Activated CD8-positive, alpha-beta memory T cell treated with anti-CD3 and anti-CD28 coated beads for 24 hours (primary cell): ENCODE measurements at regions not wholly inside any gene's neighbourhood (a gene's known extent, or its start where the extent isn't known, plus 50 kb on each side); places are given as distances from the start of the nearest gene placed in this dataset.

Experiments
- DNase-seq: peaks from one replicate; pipeline ENCODE4 v3.0.0-alpha.2; 2020

DNA sequence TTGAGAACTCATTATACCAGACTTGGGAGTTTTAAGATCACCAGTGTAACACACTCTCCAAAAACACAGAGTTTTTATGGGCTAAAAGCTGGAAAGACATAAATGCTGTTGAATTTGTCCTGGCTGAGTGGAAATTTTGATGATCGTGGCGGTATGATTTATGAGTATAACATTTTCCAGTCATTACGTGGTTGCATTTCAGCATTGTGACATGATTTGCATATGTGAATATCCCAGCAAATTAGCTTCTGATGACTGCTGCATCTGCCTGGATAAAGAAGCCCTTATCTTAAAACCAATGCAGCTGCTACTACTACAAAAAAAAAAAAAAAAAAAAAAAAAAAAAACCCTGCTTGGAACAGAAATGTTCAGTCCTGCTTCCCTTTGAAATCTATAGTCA lies 850.9 kb downstream of the TFAP2A start:
- no peak for DNase-seq

DNA sequence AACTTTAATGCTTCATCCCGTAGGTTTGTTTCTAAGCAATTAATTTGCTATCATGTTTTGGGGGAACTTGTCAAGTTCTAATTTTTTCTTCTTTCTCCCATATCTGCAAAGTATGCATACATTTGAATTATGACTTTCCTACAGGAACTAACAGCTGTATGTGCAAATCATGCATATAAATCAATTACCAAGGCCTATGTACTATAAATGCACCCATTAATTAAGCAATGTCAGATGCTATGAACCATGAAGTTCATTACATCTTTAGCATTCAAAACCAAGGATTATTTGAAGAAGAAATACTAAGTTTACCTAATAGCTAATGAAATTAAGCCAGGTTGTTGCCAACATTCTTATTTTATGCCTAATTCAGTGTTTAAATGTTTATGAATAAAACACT lies 851.3 kb downstream of the TFAP2A start:
- no peak for DNase-seq

DNA sequence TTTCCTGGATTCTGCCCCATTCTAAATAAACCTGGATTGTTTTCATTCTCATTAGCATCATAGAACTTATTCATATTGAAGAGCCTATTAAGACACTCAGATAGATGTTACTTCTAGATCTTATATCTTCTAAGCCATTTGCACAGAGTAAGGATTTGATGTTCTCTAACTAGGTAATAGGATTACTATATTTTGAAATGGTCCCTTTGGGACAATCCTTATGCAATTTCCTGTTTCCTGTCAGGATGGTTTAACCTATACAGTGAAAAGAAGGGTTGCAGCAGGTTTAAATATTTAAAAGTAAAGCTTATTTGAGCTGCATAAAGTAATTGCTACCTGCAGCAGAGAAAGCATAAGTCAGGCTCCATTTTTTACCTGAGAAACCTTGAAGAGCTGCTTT lies 860.1 kb downstream of the TFAP2A start:
- DNase-seq = no peak

DNA sequence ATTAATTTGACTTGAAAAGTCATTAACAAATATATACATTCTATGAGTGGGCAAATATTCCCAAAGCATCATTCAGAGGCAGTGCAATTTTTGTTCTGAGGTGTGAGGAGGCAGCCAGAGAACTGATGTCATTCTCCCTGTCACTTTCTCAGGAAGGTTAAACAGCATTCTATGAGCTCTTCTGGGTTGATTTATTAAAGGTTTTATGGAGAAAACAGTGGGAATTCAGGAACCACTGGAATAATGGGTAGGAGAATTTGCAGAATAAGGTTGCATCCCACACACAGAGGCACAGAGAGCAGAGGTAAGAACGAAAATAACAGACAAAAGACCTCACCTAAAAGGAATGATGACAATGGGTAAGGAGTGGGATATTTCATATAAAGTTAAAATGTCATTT lies 860.6 kb downstream of the TFAP2A start:
- DNase-seq = no peak

DNA sequence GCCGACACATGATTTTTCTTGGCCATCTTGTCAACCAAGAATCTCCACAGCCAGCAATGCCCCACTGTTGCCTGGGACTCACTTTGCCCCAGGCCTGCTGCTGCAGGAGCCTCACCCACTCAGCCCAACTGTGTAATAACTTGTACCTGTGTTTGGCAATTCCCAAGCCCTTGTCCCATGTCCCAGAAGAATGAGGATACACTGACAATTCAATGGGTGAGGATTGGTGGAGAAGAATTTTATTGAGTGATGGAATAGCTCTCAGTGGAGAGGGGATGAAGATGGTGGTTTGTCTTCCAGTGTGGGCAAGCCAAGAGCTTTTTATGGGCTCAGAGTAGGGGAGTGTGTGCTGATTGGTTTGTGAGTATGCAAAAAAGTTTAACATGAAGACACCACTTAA lies 861.9 kb downstream of the TFAP2A start:
- DNase-seq = no peak

DNA sequence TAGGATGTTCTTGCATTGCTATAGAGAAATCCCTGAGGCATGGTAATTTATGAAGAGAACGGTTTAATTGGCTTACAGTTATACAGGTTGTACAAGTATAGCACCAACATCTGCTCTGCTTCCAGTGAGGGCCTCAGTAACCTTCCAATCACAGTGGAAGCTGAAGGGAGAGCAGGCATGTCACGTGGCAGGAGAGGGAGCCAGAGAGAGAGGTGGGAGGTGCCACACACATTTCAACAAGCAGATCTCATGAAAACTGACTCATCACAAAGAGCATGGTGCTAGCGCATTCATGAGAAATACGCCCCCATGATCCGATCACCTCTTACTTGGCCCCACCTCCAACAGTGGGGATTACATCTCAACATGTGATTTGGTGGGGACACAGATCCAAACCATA lies 871.2 kb downstream of the TFAP2A start:
- no peak for DNase-seq

DNA sequence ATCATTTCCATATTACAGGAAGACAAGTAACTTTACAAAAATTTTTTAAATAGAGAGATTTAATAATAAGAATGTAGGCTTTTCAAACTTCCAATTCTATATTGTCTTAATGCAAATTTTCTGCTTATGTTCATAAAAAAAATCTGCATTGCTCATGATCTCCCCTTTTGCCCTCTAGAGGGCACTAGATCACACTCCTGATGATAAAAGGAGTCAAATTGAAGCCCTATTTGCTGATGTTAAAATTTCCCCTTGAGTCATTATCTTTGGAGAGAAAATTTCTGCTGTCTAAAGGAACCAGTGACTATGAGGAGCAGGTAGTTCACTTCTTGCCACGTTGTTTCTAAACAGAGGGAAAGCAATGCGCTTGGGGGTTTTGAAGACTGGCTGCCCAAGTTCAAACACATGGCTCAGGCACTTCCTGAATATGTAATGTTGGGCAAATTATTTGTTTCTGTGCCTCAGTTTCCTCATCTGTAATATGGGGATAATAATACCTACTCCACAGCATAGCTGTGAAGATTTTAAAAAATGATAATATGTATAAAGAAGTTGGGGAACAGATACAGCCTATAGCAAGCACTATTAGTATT lies 874.2 kb downstream of the TFAP2A start:
- DNase-seq = no peak

DNA sequence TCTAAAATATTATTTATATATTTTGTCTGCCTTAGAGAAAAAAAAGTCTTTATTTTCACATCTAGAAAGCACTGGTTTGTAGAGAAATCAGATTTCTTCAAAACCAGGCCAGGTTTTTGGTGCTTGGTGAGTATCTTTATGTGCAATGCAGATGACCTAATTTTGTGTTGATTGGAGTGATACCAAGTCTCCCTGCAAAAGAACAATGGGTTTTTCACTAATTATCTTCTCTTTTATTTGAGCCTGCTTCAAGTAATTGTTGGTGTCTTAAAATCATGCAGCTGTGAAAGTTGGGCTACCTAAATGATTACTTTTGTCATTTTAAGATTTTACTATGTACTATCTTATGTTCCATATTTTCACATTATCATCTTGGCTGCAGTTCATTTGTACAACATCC lies 874.7 kb downstream of the TFAP2A start:
- DNase-seq = no peak

DNA sequence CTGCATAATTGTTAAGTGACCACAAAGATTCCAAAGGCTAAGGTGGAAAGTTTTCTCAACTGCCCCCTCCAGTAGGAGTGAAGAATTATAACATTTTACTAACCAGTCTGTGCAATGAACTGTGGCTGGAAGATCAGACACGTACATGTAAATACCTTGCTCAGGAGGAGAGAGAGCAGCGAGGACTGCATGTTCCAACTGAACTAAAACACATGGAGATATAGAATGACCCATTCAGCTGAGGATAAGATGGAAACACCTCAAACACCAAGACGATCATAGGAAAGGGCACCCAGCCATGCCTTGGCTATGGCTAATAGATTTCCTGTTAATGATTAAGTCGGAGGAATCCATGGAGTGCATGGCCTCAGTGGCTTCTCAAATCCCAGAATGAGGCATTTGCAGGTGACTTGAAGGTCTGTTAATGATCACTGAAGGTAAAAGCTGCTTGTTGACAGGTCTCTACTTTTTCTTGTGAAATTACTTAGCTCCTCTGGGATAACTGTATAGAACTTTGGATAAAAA lies 875.6 kb downstream of the TFAP2A start:
- no peak for DNase-seq

DNA sequence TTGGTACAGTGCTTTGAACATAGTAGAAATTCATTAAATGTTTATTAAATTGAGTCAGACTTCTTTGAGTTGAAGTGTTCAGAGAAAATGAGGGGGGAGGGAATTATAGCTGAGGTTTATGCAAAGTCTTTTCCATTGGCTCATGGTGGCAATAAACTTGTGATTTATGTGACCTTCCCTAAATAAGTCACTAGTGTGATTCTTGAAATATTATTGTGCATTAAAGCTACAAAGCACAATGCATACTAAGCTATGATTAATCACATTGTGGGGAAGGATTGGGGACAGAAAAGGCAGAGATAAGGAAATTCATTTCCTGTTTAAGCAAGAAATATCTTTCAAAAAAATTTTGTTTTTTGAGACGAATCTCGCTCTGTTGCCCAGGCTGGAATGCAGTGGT lies 877.5 kb downstream of the TFAP2A start:
- DNase-seq = no peak

DNA sequence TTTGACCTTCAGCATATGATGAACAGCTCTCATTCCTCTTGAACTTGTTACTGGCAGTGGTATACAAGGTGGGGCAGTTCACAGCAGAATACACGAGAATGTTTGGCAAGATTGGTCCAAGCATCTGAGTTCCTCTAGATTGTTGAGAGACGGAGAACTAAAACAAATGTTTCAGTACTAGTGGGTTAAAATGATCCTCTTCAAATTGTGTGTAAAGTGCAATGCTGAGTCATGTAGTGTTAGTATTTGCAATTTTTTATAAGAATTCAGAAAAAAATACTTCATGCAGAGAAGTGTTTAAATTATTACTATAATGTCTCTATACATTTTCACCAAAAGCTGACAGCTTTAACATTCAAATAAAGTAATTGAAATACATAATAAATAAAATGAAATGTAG lies 879.8 kb downstream of the TFAP2A start:
- DNase-seq = no peak

DNA sequence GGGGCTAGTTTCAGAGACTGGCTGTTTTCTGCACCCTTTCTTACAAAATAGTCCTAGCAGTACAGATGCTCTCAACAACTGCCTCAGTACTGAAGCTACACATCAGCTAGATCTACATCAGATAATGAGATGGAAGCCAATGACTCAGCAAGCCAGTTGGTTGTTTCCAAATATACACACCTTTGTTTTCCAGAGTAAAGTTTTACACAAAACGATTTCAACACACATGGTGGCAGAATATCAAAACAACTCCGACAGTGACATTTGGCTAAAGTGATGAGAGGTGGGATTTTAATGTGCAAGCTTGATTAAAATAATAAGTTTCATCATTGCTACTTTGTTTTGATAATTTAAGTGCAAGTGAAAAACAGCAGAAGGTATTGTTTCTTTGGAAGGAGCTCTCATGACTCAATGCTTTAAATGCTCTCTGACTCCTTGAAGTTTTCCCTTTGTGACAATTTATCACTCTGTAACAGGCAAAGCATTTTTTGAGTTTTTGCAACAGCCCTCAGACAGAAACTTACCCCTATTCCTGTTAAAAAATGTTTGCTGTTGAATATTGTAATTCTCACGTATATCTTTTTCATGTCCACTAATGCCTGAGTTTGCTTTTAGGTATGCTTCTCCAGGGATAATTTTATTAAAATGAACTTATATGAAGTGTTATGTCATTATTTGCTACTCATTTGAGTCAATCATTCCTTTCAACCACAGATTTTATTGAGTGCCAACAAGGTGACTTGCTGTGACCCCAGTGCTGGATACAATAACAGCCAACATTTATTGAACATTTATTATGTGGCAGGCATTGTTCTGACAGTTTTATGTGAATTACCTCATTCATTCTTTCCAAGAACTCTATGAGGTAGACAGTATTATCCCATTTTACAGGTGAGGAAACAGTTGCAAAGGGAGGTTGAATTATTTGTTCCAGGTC lies 882.0 kb downstream of the TFAP2A start:
- no peak for DNase-seq

DNA sequence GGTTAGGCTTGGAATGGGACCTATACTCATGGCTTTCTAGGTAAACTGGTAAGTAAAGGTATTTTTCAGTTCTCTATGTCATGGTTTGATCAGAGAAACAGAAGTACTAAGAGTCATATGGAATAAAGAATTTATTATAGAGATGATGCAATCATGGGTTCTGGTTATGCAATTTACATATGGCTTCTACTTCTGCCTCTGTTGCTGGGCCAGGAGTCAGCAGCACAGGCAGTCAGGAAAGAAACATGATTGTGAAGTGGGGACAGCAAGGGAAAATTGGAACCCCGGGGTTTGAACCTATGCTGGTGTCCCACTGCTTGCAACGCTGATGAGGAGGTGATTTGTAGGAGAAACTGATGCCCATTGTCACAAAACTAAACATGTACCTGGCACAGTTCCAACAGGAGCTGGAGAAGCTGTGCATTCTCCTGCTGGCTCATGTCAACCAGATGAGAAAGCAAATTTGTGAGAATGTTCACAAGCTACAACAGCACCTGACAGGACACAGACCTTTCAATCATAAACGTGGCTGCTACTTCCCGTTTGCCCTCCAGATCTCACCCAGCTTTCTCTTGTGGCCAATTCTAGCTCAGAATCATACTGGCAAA lies 887.1 kb downstream of the TFAP2A start:
- DNase-seq = no peak

DNA sequence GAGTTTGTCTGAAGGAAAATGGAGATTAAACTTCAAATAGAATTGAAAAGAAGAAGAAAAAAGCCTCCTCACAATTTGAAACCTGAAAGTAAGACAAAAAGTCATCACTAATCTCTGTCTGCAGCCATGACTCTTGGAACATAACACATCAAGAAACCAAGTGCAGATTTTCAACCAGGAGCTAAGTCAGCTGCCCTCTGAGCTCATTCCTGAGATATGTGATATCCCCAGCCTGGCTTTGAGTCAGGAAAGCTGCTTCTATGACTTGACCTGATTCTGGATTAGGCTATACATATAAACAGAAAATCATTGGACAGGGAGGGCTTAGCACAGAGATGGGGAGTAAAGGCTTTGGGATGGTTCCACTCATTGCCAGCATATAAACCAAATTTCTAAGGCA lies 891.4 kb downstream of the TFAP2A start:
- DNase-seq = no peak

DNA sequence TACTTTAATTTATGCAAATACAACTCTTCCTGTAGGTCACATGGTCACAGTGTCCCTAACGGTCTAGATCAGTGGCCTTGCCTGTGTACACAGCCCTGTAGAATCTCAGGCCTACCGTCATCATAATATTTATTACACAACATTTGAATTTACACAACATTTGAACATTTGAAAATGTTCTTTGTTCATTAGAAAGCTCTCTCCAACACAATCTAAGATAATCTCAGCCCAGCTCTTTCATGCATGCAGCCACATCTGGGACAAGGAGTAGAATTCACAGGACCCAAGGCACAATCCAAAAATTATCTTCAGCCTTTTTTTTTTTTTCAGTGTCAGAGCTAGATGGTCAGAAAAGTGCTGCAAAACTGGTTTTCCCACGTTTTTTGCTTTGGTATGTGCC lies 892.8 kb downstream of the TFAP2A start:
- DNase-seq = no peak

DNA sequence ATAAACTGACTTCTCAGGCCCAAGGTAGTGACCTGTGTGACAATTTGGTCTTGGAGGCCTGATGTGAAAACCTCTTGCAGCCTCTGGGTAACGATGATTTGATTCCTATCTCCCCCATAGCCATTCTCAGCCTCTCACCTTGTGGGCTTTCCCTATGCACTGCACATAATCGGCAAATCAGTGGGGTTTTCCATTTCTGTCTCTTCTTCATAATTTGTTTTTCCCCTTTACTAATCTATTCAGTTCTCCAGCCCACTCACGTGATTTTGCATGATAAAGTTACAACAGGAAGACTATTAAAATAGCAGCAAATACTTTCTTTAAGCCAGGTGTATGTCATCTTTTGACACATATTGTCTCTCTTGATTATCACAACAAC lies 893.7 kb downstream of the TFAP2A start:
- DNase-seq = no peak

DNA sequence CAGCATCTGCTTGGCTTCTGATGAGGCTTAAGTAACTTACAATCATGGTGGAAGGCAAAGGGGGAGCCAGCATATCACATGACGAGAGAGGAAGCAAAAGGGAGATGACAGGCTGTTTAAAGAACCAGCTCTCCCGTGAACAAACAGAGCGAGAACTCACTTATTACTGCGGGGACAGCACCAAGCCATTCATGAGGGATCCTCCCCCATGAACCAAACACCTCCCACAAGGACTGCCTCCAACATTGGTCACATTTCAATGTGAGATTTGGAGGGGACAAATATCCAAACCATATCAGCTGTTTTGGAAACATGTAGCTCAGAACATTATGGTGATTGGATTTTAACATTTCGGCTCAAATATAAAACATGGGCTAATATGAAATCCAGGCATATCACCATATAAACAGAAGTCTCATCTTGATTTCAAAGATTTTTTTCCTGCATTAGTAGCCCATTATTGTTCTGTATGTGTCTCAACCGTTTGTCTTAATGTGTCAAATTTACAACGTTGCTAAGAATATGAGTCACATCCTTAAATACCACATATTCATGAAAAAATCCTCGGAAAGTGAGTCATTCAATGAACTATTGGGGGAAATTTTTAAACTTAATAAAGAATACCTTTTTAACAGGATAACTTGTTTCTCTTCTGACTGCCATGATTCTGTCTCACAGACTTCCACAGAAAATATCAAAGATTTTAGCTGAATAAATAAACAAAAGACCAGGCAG lies 894.3 kb downstream of the TFAP2A start:
- no peak for DNase-seq

DNA sequence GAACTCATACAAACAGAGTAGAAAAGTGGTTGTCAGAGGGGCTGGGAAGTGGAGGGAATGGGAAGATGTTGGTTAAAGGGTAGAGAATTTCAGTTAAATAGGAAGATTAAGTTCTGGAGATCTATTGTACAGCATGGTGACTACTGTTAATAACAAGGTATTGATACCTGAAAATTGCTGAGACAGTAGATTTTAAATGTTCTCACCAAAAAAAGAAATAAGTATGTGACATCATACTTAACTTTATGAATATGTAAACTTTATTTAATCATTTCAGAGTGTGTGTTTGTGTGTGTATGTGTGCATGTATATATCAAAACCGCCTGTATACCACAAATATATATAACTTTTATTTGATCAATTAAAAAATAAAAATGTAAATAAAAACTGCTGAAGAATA lies 896.4 kb downstream of the TFAP2A start:
- DNase-seq = no peak

DNA sequence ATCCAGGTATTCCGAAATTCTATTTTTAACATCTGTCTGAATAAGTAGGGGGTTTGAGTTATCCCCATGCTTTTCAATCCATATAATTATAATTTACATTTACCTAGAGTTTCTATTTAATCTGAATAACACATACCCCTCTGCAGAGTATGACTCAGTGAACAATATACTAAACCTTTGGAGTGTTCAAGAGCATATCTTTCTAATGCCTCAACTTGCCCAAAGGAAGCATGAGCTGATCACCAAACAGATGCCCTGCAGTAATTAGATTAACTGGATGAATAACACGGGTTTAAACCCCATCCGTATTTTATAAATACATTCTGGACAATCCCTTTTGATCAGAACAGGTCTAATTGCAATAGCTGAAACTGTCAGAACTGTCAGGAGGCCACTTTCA lies 897.1 kb downstream of the TFAP2A start:
- DNase-seq = no peak

DNA sequence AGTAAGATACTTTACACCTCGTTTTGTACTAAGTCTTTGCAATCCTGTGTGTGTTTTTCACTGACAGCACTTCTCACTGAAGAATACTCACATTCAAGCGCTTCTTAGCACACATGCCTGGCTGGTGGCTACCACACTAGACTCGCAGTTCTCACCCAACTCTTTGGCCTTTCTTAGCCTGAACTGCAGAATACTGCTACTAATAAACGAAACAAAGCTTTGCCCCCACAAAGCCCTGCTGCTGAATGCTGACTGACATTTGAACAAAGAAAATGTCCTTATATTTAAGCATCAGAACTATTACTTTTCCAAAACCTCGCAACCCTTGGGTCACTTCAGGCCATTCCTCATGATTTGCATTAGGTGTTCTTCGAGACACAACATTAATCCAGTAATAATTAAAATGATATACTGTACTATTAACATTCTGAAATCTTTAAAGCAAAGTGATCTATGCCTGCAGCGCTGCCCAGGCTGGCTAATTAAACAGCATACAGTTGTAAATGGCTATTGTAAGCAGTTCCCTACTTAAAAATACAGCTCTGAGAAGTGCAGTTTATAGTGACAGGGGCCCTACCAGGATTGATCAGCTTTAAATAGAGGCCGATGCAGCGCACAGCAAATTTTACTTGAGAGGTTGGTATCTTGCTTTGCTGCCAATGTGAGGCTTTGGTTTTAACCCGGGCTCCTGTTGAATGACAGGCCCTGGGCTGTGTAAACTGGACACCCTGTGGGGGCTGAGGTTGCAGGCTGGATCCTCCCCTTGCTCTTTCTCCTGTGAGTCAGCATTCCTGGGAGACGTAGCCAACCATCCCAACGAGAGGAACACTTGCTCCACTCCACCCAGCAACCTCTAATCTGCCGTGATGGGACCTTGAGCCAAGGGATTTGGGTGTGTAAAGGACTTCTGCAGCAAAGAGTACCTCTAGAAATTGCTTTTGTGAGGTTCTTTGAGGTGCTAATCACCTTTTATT lies 899.0 kb downstream of the TFAP2A start:
- DNase-seq = no peak

DNA sequence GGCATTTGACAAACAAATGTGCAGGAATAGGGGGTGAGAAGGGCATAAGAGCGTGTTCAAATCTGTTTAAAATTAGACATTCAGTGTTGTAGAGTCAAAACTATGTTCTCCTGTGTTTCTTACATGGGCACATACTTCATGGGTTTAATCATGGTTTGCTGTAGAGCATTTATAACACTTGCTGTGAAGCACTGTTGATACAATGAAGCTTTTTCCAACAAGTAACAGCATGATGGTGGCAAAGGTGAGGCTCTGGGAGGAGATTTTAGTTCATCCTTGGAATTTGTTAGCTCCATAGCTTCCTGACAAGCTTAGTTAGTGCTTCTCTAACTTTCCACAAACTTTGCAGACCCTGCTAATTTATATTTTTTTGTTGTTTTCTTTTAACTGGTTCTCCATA lies 900.7 kb downstream of the TFAP2A start:
- no peak for DNase-seq

DNA sequence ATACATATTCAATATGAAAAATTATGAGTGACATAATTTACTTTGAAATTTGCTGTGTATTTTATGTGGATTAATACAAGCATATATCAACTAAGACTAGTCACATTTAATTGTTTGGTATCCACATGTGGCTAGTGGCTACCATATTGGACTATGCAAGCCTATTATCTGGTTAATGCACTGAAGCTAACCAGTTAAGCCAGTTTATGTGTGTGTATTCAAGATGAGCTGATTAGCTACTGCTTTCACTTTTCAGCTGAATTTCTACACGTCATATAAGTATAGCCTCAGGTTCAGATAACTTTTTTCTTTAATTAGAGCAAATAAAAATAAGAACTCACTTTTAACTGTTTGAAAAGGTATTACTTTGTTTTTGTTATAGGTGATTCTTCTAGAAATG lies 903.7 kb downstream of the TFAP2A start:
- DNase-seq = no peak
